OCI-LY3 (cell line): ENCODE measurements at regions not wholly inside any gene's neighbourhood (a gene's known extent, or its start where the extent isn't known, plus 50 kb on each side); places are given as distances from the start of the nearest gene placed in this dataset.

ENCODE experiments used
- CTCF ChIP-seq: fragments of 200-600, 300-600 bp; sonication (generic); IDR thresholded peaks from 2 replicates; pipeline ENCODE4 v1.5.1; 2014; ENCODE audit warnings: antibody characterized with exemption, low read length, low read depth
- EZH2phosphoT487 ChIP-seq: fragments of 200-600 bp; shearing (Covaris generic); IDR thresholded peaks from 2 replicates; pipeline ENCODE4 v1.6.1; 2018; ENCODE audit warnings: antibody characterized with exemption, mixed run types, low read depth

DNA sequence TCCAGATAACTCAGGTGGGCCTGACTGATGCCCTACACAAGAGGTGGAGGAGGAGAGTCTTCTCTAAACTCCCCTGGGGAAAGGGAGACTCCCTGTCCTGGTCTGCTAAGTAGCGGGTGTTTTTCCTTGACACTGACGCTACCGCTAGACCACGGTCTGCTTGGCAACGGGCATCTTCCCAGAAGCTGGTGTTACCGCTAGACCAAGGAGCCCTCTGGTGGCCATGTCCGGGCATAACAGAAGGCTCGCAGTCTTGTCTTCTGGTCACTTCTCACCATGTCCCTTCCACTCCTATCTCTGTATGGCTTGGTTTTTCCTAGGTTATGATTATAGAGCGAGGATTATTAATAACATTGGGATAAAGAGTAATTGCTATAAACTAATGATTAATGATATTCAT lies 965.5 kb downstream of the TMEM121 start:
- TF ChIP-seq CTCF: peak; percentile 58
- no peak for TF ChIP-seq EZH2phosphoT487
